ENCODE measurements at regions not wholly inside any gene's neighbourhood (a gene's known extent, or its start where the extent isn't known, plus 50 kb on each side); places are given as distances from the start of the nearest gene placed in this dataset.
"Not testable (repeated sequence)": the region's sequence is repeated elsewhere in the genome, so short reads cannot be mapped to it uniquely, and the experiment has no call there.

DNA sequence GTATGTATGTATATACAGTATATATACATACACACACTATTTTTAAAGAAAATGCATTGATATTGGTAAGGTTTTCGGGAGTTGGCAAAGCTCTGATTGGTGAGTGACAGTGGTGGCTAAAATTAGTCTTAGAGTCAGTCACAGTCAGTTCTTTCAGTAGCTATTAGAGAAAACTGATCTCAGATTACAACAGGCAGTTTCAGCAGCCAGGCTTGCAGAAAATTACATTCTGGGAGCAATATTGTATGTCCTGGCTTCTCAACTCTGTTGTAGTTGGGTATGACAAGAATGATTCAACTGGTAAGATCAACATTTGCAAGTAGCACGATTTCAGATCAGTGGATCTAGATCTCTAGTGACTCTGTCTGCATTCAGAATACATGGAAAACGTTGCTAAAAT, 897.9 kb upstream of the AUTS2 start:
- no peak for DNase-seq (ENCODE audit: low spot score)

DNA sequence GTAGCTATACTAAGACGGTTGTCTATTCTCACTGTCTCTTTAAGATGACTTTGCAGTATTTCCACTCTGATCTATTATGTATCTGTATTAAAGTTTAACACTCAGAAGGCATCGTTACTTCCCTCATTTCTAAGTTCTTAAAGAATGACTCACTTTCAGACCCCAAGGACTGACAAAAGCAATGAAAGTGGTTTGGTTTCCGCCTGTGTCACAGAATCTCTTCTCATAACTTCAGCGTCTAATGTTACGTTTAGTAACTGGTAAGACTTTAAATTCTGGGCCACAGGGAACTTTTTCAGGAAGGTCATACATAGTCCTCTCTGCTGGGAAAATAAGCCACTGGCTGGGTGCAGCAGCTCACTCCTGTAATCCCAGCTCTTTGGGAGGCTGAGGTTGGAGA, 892.0 kb upstream of the AUTS2 start:
- no peak for DNase-seq (ENCODE audit: low spot score)

DNA sequence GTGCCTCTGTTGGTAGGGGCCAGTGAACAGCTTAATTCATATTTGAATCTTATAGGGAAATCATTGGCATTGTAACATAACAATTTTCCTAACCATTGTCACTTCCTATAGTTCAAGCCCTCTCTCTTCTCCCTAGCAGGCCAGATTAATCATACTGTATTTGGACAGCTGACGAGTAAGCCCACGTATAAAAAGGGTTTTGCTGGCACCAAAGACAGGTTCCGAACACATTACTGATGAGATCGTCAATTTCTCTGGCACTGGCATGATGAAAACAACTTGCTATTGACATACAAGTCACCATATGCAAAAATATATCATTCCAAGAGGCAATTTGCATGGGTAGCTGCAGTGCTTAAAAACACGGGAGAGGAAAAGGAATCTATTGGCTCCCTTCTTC, 891.1 kb upstream of the AUTS2 start:
- no peak for DNase-seq (ENCODE audit: low spot score)

DNA sequence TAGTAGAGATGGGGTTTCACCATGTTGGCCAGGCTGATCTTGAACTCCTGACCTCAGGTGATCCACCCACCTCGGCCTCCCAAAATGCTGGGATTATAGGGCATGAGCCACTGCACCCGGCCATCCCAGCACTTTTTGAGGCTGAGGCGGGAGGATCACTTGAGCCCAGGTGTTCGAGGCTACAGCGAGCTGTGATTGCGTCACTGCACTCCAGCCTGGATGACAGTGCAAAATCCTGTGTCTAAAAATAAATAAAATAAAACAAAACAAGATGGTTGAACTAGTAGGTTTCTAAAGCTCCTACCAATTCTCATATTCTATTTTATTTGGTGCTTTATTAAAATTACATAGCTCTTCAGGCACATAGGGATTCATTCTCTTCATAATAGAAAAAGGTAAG, 890.3 kb upstream of the AUTS2 start:
- DNase-seq (ENCODE audit: low spot score), result no peak

DNA sequence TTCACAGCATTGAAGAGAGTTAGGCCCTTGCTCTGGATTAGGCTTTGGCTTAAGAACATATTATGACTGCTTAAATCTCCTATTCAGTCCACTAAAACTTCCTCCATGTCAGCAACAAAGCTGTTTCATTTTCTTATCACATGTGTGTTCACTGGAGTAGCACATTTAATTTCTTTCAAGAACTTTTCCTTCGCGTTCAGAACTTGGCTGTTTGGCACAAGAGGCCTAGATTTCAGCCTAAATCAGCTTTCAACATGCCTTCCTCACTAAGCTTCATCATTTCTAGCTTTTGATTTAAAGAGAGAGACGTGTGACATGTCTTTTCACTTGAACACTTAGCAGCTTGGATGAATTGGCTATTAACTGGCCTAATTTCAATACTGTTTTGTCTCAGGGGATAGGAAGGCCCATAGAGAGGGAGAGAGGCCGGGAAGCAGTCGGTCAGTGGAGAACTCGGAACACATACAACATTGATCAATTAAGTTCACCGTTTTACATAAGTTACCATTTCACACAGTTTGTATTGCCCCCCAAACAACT, 885.2 kb upstream of the AUTS2 start:
- DNase-seq (ENCODE audit: low spot score), result no peak

DNA sequence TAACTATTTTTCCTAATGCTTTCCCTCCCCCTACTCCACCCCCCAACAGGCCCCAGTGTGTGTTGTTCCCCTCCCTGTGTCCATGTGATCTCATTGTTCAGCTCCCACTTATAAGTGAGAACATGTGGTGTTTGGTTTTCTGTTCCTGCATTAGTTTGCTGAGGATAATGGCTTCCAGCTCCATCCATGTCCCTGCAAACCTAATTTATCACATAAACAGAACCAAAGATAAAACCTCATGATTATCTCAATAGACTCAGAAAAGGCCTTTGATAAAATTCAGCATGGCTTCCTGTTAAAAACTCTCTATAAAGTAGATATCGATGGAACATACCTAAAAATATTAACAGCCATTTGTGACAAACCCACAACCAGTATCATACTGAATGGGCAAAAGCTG, 884.1 kb upstream of the AUTS2 start:
- DNase-seq (ENCODE audit: low spot score), result not testable (repeated sequence)

DNA sequence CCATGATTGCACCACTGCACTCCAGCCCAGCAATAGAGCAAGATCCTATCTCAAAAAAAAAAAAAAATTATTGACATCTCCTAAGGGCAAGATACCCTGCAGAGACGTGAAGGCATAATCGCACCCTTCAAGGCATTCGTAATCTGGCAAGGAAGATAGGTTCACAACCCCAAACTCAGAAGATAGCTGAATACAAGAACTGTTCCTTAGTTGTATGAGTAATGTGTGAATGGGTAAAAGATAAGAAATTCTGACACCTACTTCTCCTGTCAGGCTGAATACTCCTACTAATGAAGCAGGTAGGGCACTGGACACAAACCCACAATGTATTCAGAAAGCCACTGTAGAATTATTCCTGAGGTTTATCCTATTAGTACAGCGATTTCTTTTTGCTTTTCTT, 882.4 kb upstream of the AUTS2 start:
- DNase-seq (ENCODE audit: low spot score), result no peak

DNA sequence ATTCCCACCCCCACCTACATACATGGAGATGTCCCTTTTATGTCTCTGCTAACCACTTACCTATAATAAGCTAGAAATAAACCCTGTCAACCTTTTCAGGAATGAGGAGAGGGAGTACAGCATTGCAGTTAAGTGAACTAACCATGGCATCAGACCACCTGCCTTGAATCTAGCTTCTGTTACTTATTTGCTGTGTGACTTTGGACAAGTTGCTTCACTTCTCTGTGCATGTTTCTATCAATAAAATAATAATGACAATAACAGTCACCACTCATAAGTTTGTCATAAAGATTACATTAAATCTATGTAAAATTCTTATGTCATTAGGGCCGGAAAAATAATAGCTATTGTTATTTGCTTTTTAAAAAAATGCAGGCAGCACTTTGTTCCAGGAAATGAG, 881.1 kb upstream of the AUTS2 start:
- no peak for DNase-seq (ENCODE audit: low spot score)

DNA sequence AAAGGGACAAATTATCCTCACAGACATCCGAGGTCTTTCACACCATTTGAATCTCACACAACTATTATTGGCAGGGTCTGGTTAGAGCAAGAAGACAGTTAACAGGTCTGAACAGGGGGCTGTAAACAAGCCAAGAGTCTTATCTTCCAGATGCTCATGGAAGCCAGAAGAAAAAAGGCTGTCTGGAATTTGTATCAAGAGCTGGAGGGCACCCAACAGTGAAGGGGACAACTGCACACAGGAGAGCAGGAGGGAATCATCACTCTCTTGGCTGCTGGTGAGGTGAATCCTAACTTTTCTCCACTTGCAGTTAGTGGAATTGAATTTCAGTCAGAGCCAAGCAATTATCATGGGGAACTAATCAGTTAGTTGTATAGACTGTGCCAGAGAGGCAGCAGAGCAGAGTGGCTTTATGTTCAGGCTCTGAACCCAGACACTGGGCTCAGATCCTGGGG, 880.2 kb upstream of the AUTS2 start:
- no peak for DNase-seq (ENCODE audit: low spot score)

DNA sequence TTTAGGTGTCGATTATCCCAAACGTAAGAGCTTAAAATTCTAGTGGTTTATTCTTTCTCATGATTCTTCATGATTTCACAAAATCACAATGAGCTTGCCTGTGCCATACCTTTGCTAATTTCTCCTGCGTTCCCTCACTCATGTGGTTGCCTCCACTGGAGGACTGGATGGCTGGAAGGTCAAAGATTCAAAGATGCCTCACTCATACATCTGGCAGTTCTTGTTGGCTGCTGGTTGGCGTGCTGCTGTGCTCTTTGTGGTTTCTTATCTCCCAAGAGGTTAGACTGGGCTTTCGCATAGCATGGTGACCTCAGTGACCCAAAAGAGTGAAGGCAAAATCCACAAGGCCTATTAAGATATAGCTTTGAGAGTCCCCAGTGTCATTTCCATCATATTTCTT, 877.6 kb upstream of the AUTS2 start:
- no peak for DNase-seq (ENCODE audit: low spot score)

DNA sequence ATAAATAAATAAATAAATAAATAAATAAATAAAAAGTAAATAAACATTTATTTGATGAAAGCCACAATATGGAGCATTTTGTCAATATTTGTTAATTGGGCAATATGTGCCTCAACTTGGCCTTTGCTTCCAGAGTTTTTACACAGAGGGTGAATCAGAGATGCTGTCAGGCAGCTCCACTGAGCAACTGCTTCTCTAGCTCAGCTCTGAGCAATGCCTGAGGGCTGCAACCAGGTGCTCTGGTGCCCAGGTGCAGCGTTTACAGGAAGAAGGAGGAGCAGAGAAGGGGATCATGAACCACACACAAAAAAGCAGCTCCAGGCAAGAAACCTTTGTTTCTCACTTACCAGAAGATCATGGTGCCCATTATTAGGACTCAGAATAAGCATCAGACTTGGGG, 876.2 kb upstream of the AUTS2 start:
- no peak for DNase-seq (ENCODE audit: low spot score)

DNA sequence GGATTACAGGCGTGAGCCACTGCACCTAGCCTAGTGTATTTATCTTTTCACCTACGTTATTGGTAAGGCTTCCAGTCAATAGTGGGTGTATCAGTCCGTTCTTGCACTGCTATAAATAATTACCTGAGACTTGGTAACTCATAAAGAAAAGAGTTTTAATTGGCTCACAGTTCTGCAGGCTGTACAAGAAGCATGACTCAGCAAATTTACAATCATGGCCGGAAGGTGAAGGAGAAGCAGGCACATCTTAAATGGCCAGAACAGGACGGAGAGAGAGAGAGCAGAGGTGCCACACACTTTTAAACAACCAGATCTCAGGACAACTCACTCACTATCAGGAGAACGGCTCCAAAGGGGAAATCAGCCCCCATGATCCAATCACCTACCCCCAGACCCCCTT, 873.3 kb upstream of the AUTS2 start:
- no peak for DNase-seq (ENCODE audit: low spot score)

DNA sequence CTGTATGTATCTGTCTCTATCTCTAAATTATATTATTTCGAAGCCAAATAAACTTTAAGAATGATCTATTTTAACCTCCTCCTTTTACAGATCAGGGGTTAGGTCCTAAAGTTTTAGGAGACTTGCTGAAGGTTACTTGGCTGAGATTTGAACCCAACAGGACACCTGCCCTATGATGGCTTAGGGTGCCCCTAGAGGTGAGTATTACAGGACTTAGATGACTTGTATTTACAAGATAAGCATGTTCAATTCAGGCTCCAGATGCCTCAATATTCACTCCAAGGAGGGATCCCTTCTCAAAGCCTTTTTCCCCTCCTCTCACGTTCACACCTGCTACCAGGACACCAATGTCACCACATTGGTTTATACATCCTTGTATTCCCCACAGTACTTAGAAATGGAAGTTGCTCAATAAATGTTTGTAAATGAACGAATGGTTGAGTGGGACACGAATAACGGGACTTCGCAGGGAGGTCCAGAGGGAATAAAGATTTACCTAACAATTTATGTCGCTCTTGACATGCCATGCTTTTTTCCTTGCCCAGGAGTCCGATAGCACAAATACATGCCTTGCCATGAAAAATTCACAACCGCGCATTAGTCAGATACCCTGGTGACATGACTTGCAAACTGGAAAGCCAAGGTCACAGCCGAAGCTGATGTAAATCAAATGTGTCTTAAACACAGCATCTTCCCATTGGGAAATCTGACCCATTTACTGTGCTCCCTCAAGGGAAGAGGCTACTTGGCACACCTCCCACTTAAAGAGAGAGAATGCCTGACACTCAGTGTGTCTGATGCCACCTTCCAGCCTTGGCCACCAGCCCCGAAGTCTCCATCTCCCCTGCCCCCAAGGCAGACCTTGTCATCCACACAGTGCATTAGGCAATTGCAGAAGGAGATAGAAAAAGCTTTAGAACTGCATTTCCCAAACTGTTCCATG, 872.2 kb upstream of the AUTS2 start:
- DNase-seq (ENCODE audit: low spot score), result no peak

DNA sequence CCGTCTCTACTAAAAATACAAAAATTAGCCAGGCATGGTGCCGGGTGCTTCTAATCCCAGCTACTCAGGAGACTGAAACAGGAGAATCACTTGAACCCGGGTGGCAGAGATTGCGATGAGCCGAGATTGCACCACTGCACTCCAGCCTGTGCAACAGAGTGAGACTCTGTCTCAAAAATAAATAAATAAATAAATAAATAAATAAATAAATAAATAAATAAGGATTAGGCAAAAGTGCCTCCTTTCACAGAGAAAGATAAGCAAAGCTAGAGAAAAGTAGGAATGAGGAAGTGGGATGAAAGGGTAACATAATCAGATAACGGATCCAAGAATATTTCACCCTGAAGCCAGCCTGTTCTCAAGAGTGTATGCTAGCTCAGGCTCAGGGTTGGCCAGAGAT, 869.6 kb upstream of the AUTS2 start:
- DNase-seq (ENCODE audit: low spot score), result not testable (repeated sequence)

DNA sequence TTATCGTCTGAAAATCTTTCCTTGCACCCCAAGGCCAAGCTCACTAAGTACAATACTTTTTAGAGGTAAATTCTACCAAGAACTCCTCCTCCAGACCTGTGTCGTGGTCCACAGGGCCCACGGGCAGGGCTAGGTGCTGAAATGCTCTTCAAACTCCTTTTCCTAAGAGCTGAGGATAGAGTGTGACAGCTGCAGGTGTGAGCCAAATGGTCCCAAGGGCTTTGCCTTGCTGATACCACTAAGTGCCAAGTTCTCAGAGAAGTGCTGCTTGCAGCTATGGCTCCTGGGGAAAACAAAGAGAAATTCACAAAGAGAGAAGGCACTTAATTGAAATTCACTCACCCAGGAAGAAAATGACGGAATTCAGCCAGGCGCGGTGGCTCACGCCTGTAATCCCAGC, 868.9 kb upstream of the AUTS2 start:
- DNase-seq (ENCODE audit: low spot score), result no peak

DNA sequence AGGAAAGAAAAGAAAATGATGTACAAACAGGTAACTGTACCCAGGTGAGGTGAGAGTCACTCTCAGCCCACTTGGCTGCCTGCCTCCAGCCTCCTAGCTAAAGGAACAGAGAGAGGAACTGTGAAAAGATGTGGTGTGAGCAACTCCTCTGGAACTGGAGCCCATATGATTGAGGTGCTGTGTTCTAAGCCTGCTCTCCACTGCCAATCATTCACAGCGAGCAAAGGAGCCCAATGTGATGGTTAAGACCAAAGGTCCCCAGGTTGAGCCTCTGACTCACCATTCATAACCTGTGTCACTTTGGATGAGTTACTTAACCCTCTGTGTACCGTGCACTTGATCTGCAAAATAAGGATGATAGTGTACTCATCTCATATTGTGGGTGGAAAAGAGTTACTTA, 868.1 kb upstream of the AUTS2 start:
- no peak for DNase-seq (ENCODE audit: low spot score)

DNA sequence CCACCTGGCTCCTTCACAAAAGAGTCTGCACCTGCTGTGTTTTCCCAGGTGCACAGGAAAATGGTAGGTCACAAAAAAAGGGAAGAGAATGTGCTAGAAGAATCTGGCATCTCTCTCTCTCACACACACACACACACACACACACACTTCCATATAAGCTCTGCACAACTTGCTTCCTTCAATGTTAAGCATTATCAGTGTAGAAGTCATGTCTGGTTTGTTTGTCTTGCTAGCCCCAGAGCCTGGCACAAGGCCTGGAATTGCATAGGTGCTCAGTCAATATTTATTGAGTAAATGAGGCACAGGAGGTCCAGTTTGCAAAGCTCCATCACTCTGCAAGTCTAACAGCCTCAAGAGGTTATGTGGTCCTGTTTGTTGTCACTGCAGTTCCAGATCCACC, 867.3 kb upstream of the AUTS2 start:
- DNase-seq (ENCODE audit: low spot score), result no peak

DNA sequence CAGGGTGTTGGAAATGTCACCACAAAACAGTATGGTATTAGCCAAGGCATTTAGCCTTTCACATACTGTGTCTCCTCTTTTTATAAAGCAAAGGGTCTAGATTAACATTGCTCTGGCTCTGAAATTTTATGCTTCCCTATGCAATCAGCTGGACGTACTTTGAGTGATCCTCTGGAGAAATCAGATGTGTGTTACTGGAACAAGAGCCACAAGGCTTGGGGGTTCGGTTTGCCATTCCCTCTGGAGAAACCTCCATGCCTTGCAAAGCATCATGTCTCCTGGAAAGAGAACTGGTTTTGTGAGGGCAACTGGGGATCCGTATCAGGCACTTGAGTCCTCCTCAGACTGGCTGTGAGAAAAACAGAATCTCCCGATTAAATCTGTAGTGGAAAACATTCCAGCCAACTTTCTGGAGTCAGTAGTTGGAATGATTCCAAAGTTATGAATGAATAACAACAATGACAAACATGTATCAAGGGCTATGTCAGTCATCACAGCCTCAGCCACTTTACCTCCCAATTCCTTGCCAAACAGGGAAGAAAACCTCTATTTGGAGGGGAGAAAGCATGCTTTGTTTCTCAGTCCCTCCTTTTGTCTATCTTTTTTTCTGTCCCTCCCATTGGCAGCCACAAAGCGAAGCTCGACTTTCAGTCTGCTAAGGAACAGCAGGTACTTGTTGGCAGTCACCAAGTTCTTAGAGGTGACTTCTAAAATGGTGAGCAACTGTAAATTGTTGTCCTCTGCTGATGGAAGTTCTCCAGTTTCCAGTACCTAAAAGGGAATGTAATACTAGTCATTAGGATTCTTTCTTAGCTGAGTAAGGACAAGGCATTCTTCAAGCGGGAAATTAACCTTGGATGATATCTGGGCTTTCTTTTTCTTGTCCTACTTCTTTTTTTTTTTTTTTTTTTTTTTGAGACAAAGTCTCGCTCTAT, 864.8 kb upstream of the AUTS2 start:
- DNase-seq (ENCODE audit: low spot score), result no peak

DNA sequence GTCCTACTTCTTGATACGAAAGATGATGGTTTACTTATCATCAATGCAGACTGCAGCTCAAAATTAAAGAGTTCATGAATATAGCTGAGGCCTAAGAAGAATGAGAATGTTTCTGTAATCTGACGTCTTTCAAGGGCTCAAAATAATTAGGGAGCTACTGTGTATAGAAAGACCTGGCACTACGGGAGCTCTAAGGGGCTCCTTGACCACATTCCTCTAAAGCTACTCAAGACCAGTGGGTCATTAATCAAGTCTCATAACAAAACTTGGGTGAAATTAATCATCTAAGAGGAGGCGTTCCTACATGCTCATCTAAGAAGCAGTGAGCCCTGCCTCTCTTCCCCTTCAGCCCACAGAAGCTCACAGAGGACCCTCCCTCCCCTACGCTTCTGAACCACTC, 863.8 kb upstream of the AUTS2 start:
- no peak for DNase-seq (ENCODE audit: low spot score)

DNA sequence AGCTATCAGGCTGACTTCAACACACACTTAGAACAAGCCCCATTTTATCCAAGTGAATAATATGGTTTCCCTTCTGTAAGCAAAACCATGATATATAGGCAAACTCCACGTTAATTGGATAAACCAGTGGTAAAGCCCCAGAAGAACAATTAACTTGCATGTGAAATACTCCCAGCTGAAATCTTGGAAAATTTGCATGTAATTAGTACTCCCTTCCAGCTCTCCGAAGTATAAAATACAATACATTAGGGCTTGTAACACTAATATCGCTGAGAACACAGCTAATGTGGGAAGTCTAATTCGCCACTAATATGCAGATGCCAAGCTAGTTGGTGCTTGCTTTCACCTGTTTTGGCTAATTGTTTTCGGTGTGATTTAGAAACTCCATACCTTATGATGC, 859.0 kb upstream of the AUTS2 start:
- no peak for DNase-seq (ENCODE audit: low spot score)

DNA sequence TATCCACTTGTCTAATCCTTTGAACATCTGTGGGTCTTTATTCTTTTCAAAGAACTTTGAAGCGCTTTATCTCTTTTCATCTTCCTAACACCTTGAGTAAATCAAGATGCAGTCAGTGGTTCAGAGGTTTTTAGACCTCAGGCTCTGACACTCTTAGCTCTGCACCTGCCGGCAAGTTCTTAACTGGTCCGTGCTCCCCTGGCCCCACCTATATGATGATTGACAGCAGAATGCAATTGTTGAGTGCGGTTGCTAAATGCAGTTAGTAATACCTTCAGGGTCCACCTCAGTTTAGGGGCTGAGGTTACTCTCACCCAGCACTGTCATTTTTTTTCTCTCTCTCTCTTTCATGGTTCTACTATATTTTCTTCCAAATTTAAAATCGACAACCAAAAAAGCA, 854.2 kb upstream of the AUTS2 start:
- DNase-seq (ENCODE audit: low spot score), result no peak

Measured in hematopoietic multipotent progenitor cell treated with erythropoietin and hydrocortisone succinate and interleukin-3 and kit ligand, for 17 days (in vitro differentiated cells).